K562 (cell line): ENCODE measurements at regions not wholly inside any gene's neighbourhood (a gene's known extent, or its start where the extent isn't known, plus 50 kb on each side); places are given as distances from the start of the nearest gene placed in this dataset.

ENCODE experiments used
- ATAC-seq: fragments of 200-7000 bp; cut with Tn5 transposase; 3 replicates; pipeline ENCODE4 v1.9.1; 2020; ENCODE audit warnings: moderate library complexity
- BruUV-seq: library from RNA; stranded (reverse); fragments of 400-500 nt; replicated peaks from 2 replicates; lab custom pipeline; 2021; lab: Mats Ljungman, UMichigan
- CTCF ChIA-PET: fragments of 300-600 bp; formaldehyde crosslinking; extraction: SDS; loops from one replicate; lab custom pipeline; 2021; ENCODE audit warnings: low intra/inter-chr PET ratio; lab: Yijun Ruan, JAX
- POLR2A ChIA-PET: fragments of 300-600, 350-650 bp; sonication (Branson Sonifier 250); formaldehyde crosslinking; extraction: SDS; loops from one replicate; lab custom pipeline; 2021; ENCODE audit warnings: antibody characterized with exemption, inconsistent platforms; lab: Yijun Ruan, JAX
- DNase-seq, 4 experiments: peaks; one replicate each; pipeline versions ENCODE4 v3.0.0 to v3.0.0-alpha.2; 2011 to 2018; ENCODE audit warnings: low spot score in 3 of 4, mixed read lengths in 3 of 4; ENCODE audit errors: extremely low read depth in 1 of 4
- FAIRE-seq: peaks from 2 replicates; lab custom pipeline; 2011; peaks lifted over from hg19 to GRCh38; lab: Jason Lieb, UNC
- H2AFZ ChIP-seq: 2 replicates; pipeline ENCODE4 v1.6.0; 2011; ENCODE audit warnings: low read depth, low read length, control low read depth, inconsistent platforms
- H3K27ac ChIP-seq: fragments of 200-600 bp; 3 replicates; pipeline ENCODE4 v1.8.0; 2011; ENCODE audit warnings: low read depth, mild to moderate bottlenecking, control low read depth, inconsistent platforms, low read length, moderate library complexity, mixed read lengths; ENCODE audit errors: extremely low read depth
- H3K27me3 ChIP-seq, 2 experiments: fragments of 300-600 bp in 1 of 2; 2 replicates in 1 of 2; 3 replicates in 1 of 2; pipeline versions ENCODE4 v1.6.0 to v1.8.0; 2011; ENCODE audit warnings: inconsistent platforms in 2 of 2, low read length in 2 of 2, mild to moderate bottlenecking in 1 of 2, mixed read lengths in 1 of 2, moderate library complexity in 1 of 2; ENCODE audit not compliant: control insufficient read depth in 2 of 2, insufficient read depth in 2 of 2
- H3K36me3 ChIP-seq: fragments of 300-600 bp; 3 replicates; pipeline ENCODE4 v1.8.0; 2011; ENCODE audit warnings: mild to moderate bottlenecking, low read length, inconsistent platforms; ENCODE audit not compliant: control insufficient read depth, insufficient read depth
- H3K4me1 ChIP-seq, 2 experiments: fragments of 200-600 bp in 1 of 2; replicated peaks in 1 of 2; 2 replicates in 1 of 2; 3 replicates in 1 of 2; pipeline versions ENCODE4 v1.5.1 to v1.8.0; 2011; ENCODE audit warnings: inconsistent platforms in 2 of 2, low read length in 2 of 2, mild to moderate bottlenecking in 1 of 2, mixed read lengths in 1 of 2, moderate library complexity in 1 of 2; ENCODE audit not compliant: control insufficient read depth in 2 of 2, insufficient read depth in 2 of 2
- H3K4me2 ChIP-seq: 2 replicates; pipeline ENCODE4 v1.6.1; 2011; ENCODE audit warnings: low read length, control low read depth, inconsistent platforms, mixed read lengths; ENCODE audit not compliant: insufficient read depth
- H3K4me3 ChIP-seq: fragments of 200-600 bp; sonication (generic), shearing (Covaris generic); 2 replicates; pipeline ENCODE4 v1.5.1; 2016; ENCODE audit warnings: control low read depth, inconsistent platforms
- H3K79me2 ChIP-seq: fragments of 200-600 bp; 3 replicates; pipeline ENCODE4 v1.8.0; 2011; ENCODE audit warnings: low read length, inconsistent platforms; ENCODE audit not compliant: control insufficient read depth, insufficient read depth
- H3K9ac ChIP-seq, 2 experiments: 2 replicates each; pipeline versions ENCODE4 v1.6.0 to v1.6.1; 2011; ENCODE audit warnings: low read depth in 2 of 2, low read length in 2 of 2, control low read depth in 1 of 2, inconsistent platforms in 1 of 2, mild to moderate bottlenecking in 1 of 2, mixed read lengths in 1 of 2; ENCODE audit not compliant: insufficient read depth in 1 of 2
- H3K9me1 ChIP-seq: one replicate; pipeline ENCODE4 v1.6.0; 2011; ENCODE audit warnings: inconsistent platforms, mild to moderate bottlenecking, low read length, moderate library complexity; ENCODE audit not compliant: control insufficient read depth, insufficient read depth
- H3K9me3 ChIP-seq: replicated peaks from 2 replicates; pipeline ENCODE4 v1.5.1; 2011; ENCODE audit warnings: low read depth, low read length, inconsistent platforms; ENCODE audit not compliant: control insufficient read depth, insufficient read depth
- H4K20me1 ChIP-seq: replicated peaks from 2 replicates; pipeline ENCODE4 v1.6.1; 2011; ENCODE audit warnings: low read length, inconsistent platforms, mixed read lengths; ENCODE audit not compliant: control insufficient read depth, insufficient read depth
- CEBPG ChIP-seq, 3 experiments: fragments of 200-800 bp in 1 of 3; sonication (Bioruptor generic) in 1 of 3; sonication (generic) in 1 of 3; formaldehyde crosslinking in 1 of 3; IDR thresholded peaks in 2 of 3; conservative IDR thresholded peaks in 1 of 3; 2 replicates each; pipeline versions ENCODE4 v1.6.1 to v1.8.0; 2016 to 2022; ENCODE audit warnings: missing compliant biosample characterization in 2 of 3, missing genetic modification characterization in 2 of 3, mild to moderate bottlenecking in 1 of 3, missing genetic modification reagents in 1 of 3
- CREBBP ChIP-seq: IDR thresholded peaks from one replicate; pipeline ENCODE4 v1.6.1; 2012; ENCODE audit warnings: low read depth, mild to moderate bottlenecking, control low read depth, inconsistent platforms, low read length
- NFYB ChIP-seq: IDR thresholded peaks from 2 replicates; pipeline ENCODE4 v1.6.1; 2011; ENCODE audit warnings: mild to moderate bottlenecking, moderate library complexity; ENCODE audit not compliant: insufficient read length; ENCODE audit errors: extremely low read depth
- POLR3G ChIP-seq: IDR thresholded peaks from 2 replicates; pipeline ENCODE4 v1.6.1; 2011; ENCODE audit not compliant: insufficient read length, insufficient replicate concordance; ENCODE audit errors: extremely low read depth
- WGBS: fragments of 100-300 bp; shearing (Covaris generic); methylation state at CpG from one replicate; pipeline ENCODE4 v1.1.6; 2016; ENCODE audit warnings: low coverage, mixed read lengths; ENCODE audit not compliant: insufficient coverage; ENCODE audit errors: missing lambda C conversion rate; 5-methylcytosine and 5-hydroxymethylcytosine counted together
- in situ Hi-C: fragments of 300-500 bp; cut with MboI; formaldehyde crosslinking; loops from 4 replicates; pipeline ENCODE4 v1.15.0; 2018; ENCODE audit warnings: inconsistent platforms, mixed read lengths
- intact Hi-C: fragments of 100-400 bp; cut with micrococcal nuclease; formaldehyde crosslinking; loops from 2 replicates; pipeline ENCODE4 v1.14.2; 2022
- TF ChIP-seq, protein P1 (sequence below): sonication (generic); formaldehyde crosslinking; IDR thresholded peaks from 2 replicates; pipeline ENCODE4 v1.8.0; 2022; ENCODE audit warnings: mild to moderate bottlenecking, missing genetic modification reagents
- TF ChIP-seq, protein P2 (sequence below): fragments of 250-450 bp; sonication (Bioruptor Pico); IDR thresholded peaks from 2 replicates; pipeline ENCODE4 v1.5.0; 2020; ENCODE audit warnings: mild to moderate bottlenecking, borderline replicate concordance
- TF ChIP-seq, protein P3 (sequence below): sonication (generic); formaldehyde crosslinking; IDR thresholded peaks from 2 replicates; pipeline ENCODE4 v1.8.1; 2023; ENCODE audit warnings: missing genetic modification reagents, mild to moderate bottlenecking, borderline replicate concordance

DNA sequence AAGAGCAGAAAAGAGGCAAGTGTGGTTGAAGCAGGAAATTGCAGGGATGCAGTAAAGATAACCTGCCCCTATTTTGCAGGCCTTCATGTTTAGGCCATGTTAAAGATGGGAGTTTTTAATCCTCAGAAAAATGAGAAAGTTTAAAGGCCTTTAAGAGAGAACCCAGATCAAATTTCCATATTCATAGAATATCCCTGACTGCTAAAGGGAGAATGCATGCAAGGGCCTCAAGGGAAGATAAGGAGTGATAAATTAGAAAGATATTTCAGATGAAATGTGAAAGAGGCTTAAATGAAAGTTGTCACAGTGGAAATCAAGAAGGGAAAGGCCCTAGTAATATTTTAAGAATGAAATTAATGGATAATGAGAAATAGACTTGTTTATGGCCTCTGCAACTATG lies 292.1 kb downstream of the SATB1 start (continued):
- TF ChIP-seq, protein P1, sequence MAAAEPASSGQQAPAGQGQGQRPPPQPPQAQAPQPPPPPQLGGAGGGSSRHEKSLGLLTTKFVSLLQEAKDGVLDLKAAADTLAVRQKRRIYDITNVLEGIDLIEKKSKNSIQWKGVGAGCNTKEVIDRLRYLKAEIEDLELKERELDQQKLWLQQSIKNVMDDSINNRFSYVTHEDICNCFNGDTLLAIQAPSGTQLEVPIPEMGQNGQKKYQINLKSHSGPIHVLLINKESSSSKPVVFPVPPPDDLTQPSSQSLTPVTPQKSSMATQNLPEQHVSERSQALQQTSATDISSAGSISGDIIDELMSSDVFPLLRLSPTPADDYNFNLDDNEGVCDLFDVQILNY (CRISPR knock-in tag) = no peak
- TF ChIP-seq CREBBP (no peak), NFYB (no peak)
- TF ChIP-seq, protein P2, sequence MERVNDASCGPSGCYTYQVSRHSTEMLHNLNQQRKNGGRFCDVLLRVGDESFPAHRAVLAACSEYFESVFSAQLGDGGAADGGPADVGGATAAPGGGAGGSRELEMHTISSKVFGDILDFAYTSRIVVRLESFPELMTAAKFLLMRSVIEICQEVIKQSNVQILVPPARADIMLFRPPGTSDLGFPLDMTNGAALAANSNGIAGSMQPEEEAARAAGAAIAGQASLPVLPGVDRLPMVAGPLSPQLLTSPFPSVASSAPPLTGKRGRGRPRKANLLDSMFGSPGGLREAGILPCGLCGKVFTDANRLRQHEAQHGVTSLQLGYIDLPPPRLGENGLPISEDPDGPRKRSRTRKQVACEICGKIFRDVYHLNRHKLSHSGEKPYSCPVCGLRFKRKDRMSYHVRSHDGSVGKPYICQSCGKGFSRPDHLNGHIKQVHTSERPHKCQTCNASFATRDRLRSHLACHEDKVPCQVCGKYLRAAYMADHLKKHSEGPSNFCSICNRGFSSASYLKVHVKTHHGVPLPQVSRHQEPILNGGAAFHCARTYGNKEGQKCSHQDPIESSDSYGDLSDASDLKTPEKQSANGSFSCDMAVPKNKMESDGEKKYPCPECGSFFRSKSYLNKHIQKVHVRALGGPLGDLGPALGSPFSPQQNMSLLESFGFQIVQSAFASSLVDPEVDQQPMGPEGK = no peak

DNA sequence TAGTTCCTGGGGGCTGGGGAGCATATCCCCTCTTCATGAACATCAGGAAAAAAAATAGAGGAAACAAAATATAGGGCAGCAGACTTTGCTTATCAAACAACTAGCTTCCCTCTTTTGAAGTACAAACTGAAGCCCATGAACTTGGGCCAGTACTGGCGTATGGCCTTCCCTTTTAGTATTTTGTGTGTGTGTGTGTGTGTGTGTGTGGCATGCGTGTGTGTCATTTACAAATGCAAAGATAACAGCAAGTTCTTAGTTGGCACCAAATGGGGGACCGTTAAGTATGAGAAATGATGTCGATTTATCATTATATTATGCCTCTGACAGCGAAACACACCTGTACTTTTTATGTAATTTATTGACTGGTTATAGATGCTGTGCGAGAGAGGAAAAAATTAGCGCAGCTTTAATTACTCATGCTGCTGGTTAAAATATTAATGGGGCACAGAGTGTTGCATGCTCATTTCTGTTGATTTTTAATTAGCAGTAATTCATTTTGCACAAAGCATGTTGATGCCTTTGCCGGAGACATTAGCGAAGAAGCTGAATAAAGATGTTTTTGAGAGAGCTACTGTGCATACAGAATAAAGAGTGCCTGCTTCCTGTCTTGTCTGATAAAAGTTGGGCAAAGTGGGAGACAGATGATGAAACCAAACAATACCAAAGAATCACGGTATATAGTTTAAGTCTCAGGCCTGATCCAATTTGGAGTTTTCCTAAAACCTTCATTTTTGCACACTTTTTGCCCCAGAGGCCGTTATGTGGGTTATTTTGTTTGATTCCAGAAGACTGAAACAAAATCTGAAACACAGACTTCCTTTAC lies 297.1 kb downstream of the SATB1 start:
- in situ Hi-C loops = no loop called here
- Histone ChIP-seq H3K27ac (no peak overlapping the region), H3K79me2 (no peaks in the 10 kb centered on the region), H3K4me3 (no peak overlapping the region), H3K4me2 (no peak overlapping the region), H3K9ac (no peak overlapping the region), H3K27me3 (no peaks in the 10 kb centered on the region), H3K4me1 (no peaks in the 10 kb centered on the region), H3K36me3 (no peaks in the 10 kb centered on the region), H3K9me1 (no peaks in the 10 kb centered on the region), H2AFZ (no peak overlapping the region), H3K9me3 (no peaks in the 10 kb centered on the region), H4K20me1 (no peaks in the 10 kb centered on the region)
- TF ChIP-seq, protein P3, sequence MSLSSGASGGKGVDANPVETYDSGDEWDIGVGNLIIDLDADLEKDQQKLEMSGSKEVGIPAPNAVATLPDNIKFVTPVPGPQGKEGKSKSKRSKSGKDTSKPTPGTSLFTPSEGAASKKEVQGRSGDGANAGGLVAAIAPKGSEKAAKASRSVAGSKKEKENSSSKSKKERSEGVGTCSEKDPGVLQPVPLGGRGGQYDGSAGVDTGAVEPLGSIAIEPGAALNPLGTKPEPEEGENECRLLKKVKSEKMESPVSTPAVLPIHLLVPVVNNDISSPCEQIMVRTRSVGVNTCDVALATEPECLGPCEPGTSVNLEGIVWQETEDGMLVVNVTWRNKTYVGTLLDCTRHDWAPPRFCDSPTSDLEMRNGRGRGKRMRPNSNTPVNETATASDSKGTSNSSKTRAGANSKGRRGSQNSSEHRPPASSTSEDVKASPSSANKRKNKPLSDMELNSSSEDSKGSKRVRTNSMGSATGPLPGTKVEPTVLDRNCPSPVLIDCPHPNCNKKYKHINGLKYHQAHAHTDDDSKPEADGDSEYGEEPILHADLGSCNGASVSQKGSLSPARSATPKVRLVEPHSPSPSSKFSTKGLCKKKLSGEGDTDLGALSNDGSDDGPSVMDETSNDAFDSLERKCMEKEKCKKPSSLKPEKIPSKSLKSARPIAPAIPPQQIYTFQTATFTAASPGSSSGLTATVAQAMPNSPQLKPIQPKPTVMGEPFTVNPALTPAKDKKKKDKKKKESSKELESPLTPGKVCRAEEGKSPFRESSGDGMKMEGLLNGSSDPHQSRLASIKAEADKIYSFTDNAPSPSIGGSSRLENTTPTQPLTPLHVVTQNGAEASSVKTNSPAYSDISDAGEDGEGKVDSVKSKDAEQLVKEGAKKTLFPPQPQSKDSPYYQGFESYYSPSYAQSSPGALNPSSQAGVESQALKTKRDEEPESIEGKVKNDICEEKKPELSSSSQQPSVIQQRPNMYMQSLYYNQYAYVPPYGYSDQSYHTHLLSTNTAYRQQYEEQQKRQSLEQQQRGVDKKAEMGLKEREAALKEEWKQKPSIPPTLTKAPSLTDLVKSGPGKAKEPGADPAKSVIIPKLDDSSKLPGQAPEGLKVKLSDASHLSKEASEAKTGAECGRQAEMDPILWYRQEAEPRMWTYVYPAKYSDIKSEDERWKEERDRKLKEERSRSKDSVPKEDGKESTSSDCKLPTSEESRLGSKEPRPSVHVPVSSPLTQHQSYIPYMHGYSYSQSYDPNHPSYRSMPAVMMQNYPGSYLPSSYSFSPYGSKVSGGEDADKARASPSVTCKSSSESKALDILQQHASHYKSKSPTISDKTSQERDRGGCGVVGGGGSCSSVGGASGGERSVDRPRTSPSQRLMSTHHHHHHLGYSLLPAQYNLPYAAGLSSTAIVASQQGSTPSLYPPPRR (CRISPR knock-in tag) = no peak
- TF ChIP-seq CEBPG (CRISPR knock-in tag; IDR thresholded peaks at IDR 0.05) (no peak), CEBPG (tag; conservative IDR thresholded peaks at IDR 0.05 in 1 of 2, IDR thresholded peaks at IDR 0.05 in 1 of 2) (peak in 1 of 2 experiments; percentile 54; a peak in 3 of 4 replicates), POLR3G (no peak)
- 4% methylated on average over 11 of the region's 11 CpGs for WGBS
- FAIRE-seq = no peak
- ChIA-PET CTCF (no interaction called here), POLR2A (no interaction called here)
- intact Hi-C loops = no loop called here
- BruUV-seq = no TSS peak
- no peak for ATAC-seq
- no peak for DNase-seq
